ENCODE measurements at regions not wholly inside any gene's neighbourhood (a gene's known extent, or its start where the extent isn't known, plus 50 kb on each side); places are given as distances from the start of the nearest gene placed in this dataset.

DNA sequence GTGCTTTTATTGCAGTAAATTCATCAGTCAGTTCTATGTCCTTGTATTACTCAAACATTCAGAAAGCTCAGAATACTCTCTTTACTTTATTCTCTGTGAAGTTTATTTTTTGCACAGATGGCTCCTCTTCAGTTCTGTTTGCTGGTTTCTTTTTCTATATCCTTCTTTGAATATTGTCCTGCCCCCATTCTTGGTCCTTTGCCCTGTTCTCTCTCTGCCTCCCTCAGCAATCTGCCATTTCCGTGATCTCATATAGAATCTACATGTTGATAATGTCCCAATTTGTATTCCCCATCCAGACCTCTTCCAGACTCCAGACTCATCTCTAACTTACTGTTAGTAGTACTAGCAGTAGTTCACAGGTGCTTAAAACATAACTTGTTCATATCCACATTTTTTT is 102.6 kb downstream of the HNMT start:
- TF ChIP-seq BHLHE40 (IDR thresholded peaks at IDR 0.05; ENCODE audit: borderline replicate concordance) (no peak), SP1 (IDR thresholded peaks at IDR 0.05) (no peak)
